ENCODE measurements at regions not wholly inside any gene's neighbourhood (a gene's known extent, or its start where the extent isn't known, plus 50 kb on each side); places are given as distances from the start of the nearest gene placed in this dataset.
"Not testable (repeated sequence)": the region's sequence is repeated elsewhere in the genome, so short reads cannot be mapped to it uniquely, and the experiment has no call there.

GRCh38 chr13:18905096-18905495, 276.5 kb downstream of the TUBA3C start:
- TF ChIP-seq EP300, CTCF, POLR2A, POLR2AphosphoS5 (IDR thresholded peaks at IDR 0.05): not testable (repeated sequence)
